ENCODE measurements at regions not wholly inside any gene's neighbourhood (a gene's known extent, or its start where the extent isn't known, plus 50 kb on each side); places are given as distances from the start of the nearest gene placed in this dataset.

DNA sequence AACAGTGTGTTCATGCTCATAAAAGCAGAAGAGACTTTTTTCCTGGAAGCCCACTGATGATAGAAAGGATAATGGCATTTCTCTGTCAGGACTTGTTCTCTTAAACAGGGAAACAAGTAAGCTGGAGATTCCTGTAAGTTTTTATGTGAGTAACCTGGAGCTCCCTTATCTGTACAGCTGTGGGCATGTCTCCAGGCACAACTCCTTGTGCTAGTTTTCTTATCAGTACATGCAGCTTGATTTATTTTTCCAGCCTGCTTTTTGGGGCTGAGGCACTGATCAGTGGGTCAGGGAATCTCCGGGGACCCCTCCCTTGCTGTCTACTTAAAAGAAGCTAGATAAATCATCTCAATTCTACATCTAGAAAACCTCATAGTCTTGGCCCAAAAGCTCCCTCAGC lies 64.7 kb upstream of the UTY start:
- no peak for TF ChIP-seq EZH2 (IDR thresholded peaks at IDR 0.05; ENCODE audit: borderline replicate concordance, insufficient read depth, low read depth, low read length, poor library complexity, severe bottlenecking)
- TF ChIP-seq, protein P1, sequence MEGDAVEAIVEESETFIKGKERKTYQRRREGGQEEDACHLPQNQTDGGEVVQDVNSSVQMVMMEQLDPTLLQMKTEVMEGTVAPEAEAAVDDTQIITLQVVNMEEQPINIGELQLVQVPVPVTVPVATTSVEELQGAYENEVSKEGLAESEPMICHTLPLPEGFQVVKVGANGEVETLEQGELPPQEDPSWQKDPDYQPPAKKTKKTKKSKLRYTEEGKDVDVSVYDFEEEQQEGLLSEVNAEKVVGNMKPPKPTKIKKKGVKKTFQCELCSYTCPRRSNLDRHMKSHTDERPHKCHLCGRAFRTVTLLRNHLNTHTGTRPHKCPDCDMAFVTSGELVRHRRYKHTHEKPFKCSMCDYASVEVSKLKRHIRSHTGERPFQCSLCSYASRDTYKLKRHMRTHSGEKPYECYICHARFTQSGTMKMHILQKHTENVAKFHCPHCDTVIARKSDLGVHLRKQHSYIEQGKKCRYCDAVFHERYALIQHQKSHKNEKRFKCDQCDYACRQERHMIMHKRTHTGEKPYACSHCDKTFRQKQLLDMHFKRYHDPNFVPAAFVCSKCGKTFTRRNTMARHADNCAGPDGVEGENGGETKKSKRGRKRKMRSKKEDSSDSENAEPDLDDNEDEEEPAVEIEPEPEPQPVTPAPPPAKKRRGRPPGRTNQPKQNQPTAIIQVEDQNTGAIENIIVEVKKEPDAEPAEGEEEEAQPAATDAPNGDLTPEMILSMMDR (IDR thresholded peaks at IDR 0.05): no peak
- POLR2A ChIA-PET: no interaction called here
- no peak overlapping the region for H3K4me3 ChIP-seq (ENCODE audit: control extremely low read depth in 1 of 5, extremely low read depth in 1 of 5, insufficient read depth in 1 of 5, low read depth in 2 of 5, low read length in 4 of 5)
- H3K36me3 ChIP-seq (replicated peaks in 1 of 2; ENCODE audit: control extremely low read depth in 1 of 2, control insufficient read depth in 1 of 2, extremely low read depth in 1 of 2, insufficient read depth in 2 of 2, low read length in 1 of 2): no peaks in the 10 kb centered on the region
- H4K20me1 ChIP-seq (ENCODE audit: control insufficient read depth, insufficient read depth, low read length, poor library complexity, severe bottlenecking): no peaks in the 10 kb centered on the region
- no peak overlapping the region for H2AFZ ChIP-seq (ENCODE audit: insufficient read depth, low read depth, low read length, poor library complexity, severe bottlenecking)
- Mint-ChIP-seq H3K27me3 (no peaks in the 10 kb centered on the region), H3K9me3 (ENCODE audit: insufficient read depth) (peaks cover 2% of the 10 kb centered on the region), H3K4me3 (no peak overlapping the region), H3K4me1 (no peaks in the 10 kb centered on the region), H3K27ac (no peak overlapping the region)
- no peaks in the 10 kb centered on the region for H3K79me2 ChIP-seq (ENCODE audit: control insufficient read depth, insufficient read depth, low read length)
- no peak overlapping the region for H3K9ac ChIP-seq (ENCODE audit: low read length)
- intact Hi-C loops (cut with micrococcal nuclease): no loop called here
- CTCF ChIA-PET: no interaction called here
- WGBS (ENCODE audit: insufficient coverage): no CpG with 5 or more reads among the region's 1 CpG
- H3K9me3 ChIP-seq (ENCODE audit: control extremely low read depth in 1 of 3, control insufficient read depth in 2 of 3, insufficient read depth in 1 of 3, low read length in 2 of 3): no peaks in the 10 kb centered on the region
- no peak overlapping the region for H3K4me2 ChIP-seq (replicated peaks; ENCODE audit: low read depth, low read length, poor library complexity, severe bottlenecking)
- no peak overlapping the region for H3K27ac ChIP-seq (ENCODE audit: low read length in 2 of 2)
- no peaks in the 10 kb centered on the region for H3K27me3 ChIP-seq (replicated peaks in 1 of 4; ENCODE audit: control extremely low read depth in 1 of 4, control insufficient read depth in 3 of 4, insufficient read depth in 4 of 4, low read length in 3 of 4)
- ATAC-seq (ENCODE audit: low read depth) (no peak), DNase-seq (no peak)
- H3K4me1 ChIP-seq (ENCODE audit: control insufficient read depth in 2 of 2, insufficient read depth in 2 of 2, low read length in 2 of 2): no peaks in the 10 kb centered on the region

DNA sequence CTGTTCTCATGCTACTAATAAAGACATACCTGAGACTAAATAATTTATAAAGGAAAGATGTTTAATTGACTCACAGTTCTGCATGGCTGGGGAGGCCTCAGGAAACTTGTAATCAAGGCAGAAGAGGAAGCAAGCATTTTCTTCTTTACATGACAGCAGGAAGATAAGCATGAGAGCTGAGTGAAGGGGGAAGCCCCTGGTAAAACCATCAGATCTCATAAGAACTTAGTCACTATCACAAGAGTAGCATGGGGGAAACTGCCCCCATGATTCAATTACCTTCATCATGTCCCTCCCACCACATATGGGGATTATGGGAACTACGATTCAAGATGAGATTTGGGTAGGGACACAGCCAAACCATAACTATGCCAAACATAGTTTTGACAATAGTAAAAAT lies 58.1 kb upstream of the UTY start:
- Histone ChIP-seq H3K4me3 (ENCODE audit: control extremely low read depth in 1 of 5, extremely low read depth in 1 of 5, insufficient read depth in 1 of 5, low read depth in 2 of 5, low read length in 4 of 5) (no peak overlapping the region), H3K9me3 (ENCODE audit: control extremely low read depth in 1 of 3, control insufficient read depth in 2 of 3, insufficient read depth in 1 of 3, low read length in 2 of 3) (peaks cover 0 to 5% (median 0%) of the 10 kb centered on the region in 3 donors), H3K36me3 (replicated peaks in 1 of 2; ENCODE audit: control extremely low read depth in 1 of 2, control insufficient read depth in 1 of 2, extremely low read depth in 1 of 2, insufficient read depth in 2 of 2, low read length in 1 of 2) (no peaks in the 10 kb centered on the region), H4K20me1 (ENCODE audit: control insufficient read depth, insufficient read depth, low read length, poor library complexity, severe bottlenecking) (no peaks in the 10 kb centered on the region), H2AFZ (ENCODE audit: insufficient read depth, low read depth, low read length, poor library complexity, severe bottlenecking) (no peak overlapping the region), H3K27ac (ENCODE audit: low read length in 2 of 2) (no peak overlapping the region), H3K4me2 (replicated peaks; ENCODE audit: low read depth, low read length, poor library complexity, severe bottlenecking) (no peak overlapping the region), H3K27me3 (replicated peaks in 1 of 4; ENCODE audit: control extremely low read depth in 1 of 4, control insufficient read depth in 3 of 4, insufficient read depth in 4 of 4, low read length in 3 of 4) (no peaks in the 10 kb centered on the region), H3K9ac (ENCODE audit: low read length) (no peak overlapping the region), H3K4me1 (ENCODE audit: control insufficient read depth in 2 of 2, insufficient read depth in 2 of 2, low read length in 2 of 2) (no peaks in the 10 kb centered on the region), H3K79me2 (ENCODE audit: control insufficient read depth, insufficient read depth, low read length) (no peaks in the 10 kb centered on the region)
- no peak for TF ChIP-seq EZH2 (IDR thresholded peaks at IDR 0.05; ENCODE audit: borderline replicate concordance, insufficient read depth, low read depth, low read length, poor library complexity, severe bottlenecking)
- TF ChIP-seq, protein P1 (IDR thresholded peaks at IDR 0.05): no peak
- H3K9me3 Mint-ChIP-seq (ENCODE audit: insufficient read depth): peaks cover 2% of the 10 kb centered on the region
- H3K4me1 Mint-ChIP-seq: no peaks in the 10 kb centered on the region
- DNase-seq (no peak), ATAC-seq (ENCODE audit: low read depth) (no peak)
- intact Hi-C loops (cut with micrococcal nuclease): no loop called here
- no peaks in the 10 kb centered on the region for H3K27me3 Mint-ChIP-seq
- H3K4me3 Mint-ChIP-seq: no peak overlapping the region
- ChIA-PET CTCF (no interaction called here), POLR2A (no interaction called here)
- no CpG with 5 or more reads among the region's 1 CpG for WGBS (ENCODE audit: insufficient coverage)
- H3K27ac Mint-ChIP-seq: no peak overlapping the region
